H1 (cell line): ENCODE measurements at regions not wholly inside any gene's neighbourhood (a gene's known extent, or its start where the extent isn't known, plus 50 kb on each side); places are given as distances from the start of the nearest gene placed in this dataset.

ENCODE experiments used
- CTCF ChIA-PET: fragments of 300-600 bp; sonication (Branson Sonifier 250); formaldehyde crosslinking; loops from one replicate; lab custom pipeline; 2021; ENCODE audit not compliant: partially characterized antibody; lab: Charles Lee
- POLR2A ChIA-PET: fragments of 300-600 bp; sonication (Branson Sonifier 250); formaldehyde crosslinking; loops from one replicate; lab custom pipeline; 2021; ENCODE audit warnings: inconsistent platforms; ENCODE audit not compliant: partially characterized antibody; lab: Charles Lee
- DNase-seq, 2 experiments: peaks; one replicate each; pipeline versions ENCODE4 v3.0.0 to v3.0.0-alpha.2; 2010 to 2022; ENCODE audit warnings: low spot score in 2 of 2, low read depth in 1 of 2, mixed read lengths in 1 of 2
- FAIRE-seq: peaks from 2 replicates; lab custom pipeline; 2011; peaks lifted over from hg19 to GRCh38; lab: Jason Lieb, UNC
- H2AFZ ChIP-seq: 2 replicates; pipeline ENCODE4 v1.8.1; 2012; ENCODE audit warnings: low read length, inconsistent platforms
- H2AK5ac ChIP-seq: 2 replicates; pipeline ENCODE4 v1.6.1; 2013; ENCODE audit warnings: low read depth, low read length
- H2BK120ac ChIP-seq: replicated peaks from 2 replicates; pipeline ENCODE3; 2013; ENCODE audit warnings: low read depth, low read length, inconsistent platforms
- H2BK12ac ChIP-seq: 2 replicates; pipeline ENCODE4 v1.6.1; 2013; ENCODE audit warnings: low read depth, low read length
- H2BK15ac ChIP-seq: 2 replicates; pipeline ENCODE4 v1.6.1; 2013; ENCODE audit warnings: low read length
- H2BK20ac ChIP-seq: 2 replicates; pipeline ENCODE4 v1.6.1; 2013; ENCODE audit warnings: low read length
- H2BK5ac ChIP-seq: 2 replicates; pipeline ENCODE4 v1.6.1; 2013; ENCODE audit warnings: low read depth, low read length
- H3K14ac ChIP-seq: 2 replicates; pipeline ENCODE4 v1.6.1; 2013; ENCODE audit warnings: inconsistent platforms; ENCODE audit not compliant: insufficient read length
- H3K18ac ChIP-seq: 2 replicates; pipeline ENCODE4 v1.6.1; 2013; ENCODE audit warnings: low read length; ENCODE audit errors: extremely low read depth
- H3K23ac ChIP-seq: 2 replicates; pipeline ENCODE4 v1.6.1; 2013; ENCODE audit warnings: inconsistent platforms; ENCODE audit not compliant: insufficient read length
- H3K23me2 ChIP-seq: 2 replicates; pipeline ENCODE4 v1.6.1; 2013; ENCODE audit warnings: low read depth, low read length
- H3K27ac ChIP-seq: 2 replicates; pipeline ENCODE4 v1.6.1; 2011; ENCODE audit warnings: low read depth, low read length, inconsistent platforms
- H3K27me3 ChIP-seq, 4 experiments: replicated peaks in 1 of 4; 1 replicate in 1 of 4; 2 replicates in 3 of 4; pipeline versions ENCODE4 v1.6.1 to v1.8.1; 2011 to 2013; ENCODE audit warnings: low read length in 3 of 4, mild to moderate bottlenecking in 3 of 4, inconsistent platforms in 2 of 4, mixed read lengths in 2 of 4, moderate library complexity in 1 of 4; ENCODE audit not compliant: control insufficient read depth in 3 of 4, insufficient read depth in 3 of 4; ENCODE audit errors: extremely low read depth in 1 of 4
- H3K36me3 ChIP-seq, 4 experiments: 2 replicates each; pipeline versions ENCODE4 v1.6.1 to v1.8.1; 2011 to 2013; ENCODE audit warnings: mild to moderate bottlenecking in 4 of 4, low read length in 3 of 4, moderate library complexity in 2 of 4, control low read depth in 1 of 4, inconsistent platforms in 1 of 4; ENCODE audit not compliant: insufficient read depth in 4 of 4, control insufficient read depth in 2 of 4
- H3K4ac ChIP-seq: replicated peaks from 2 replicates; pipeline ENCODE3; 2013; ENCODE audit warnings: low read length, low read depth, mixed read lengths, inconsistent platforms; ENCODE audit not compliant: insufficient read length
- H3K4me1 ChIP-seq, 4 experiments: replicated peaks in 1 of 4; 1 replicate in 1 of 4; 2 replicates in 3 of 4; pipeline versions ENCODE4 v1.6.1 to v1.8.1; 2011 to 2013; ENCODE audit warnings: low read length in 3 of 4, inconsistent platforms in 2 of 4, mixed read lengths in 1 of 4; ENCODE audit not compliant: insufficient read depth in 4 of 4, control insufficient read depth in 3 of 4
- H3K4me2 ChIP-seq, 2 experiments: 2 replicates each; pipeline versions ENCODE4 v1.6.1 to v1.8.1; 2011 to 2013; ENCODE audit warnings: low read depth in 2 of 2, low read length in 2 of 2, control low read depth in 1 of 2, inconsistent platforms in 1 of 2, mild to moderate bottlenecking in 1 of 2; ENCODE audit not compliant: insufficient read depth in 1 of 2
- H3K4me3 ChIP-seq, 4 experiments: fragments of 200-600, 300-600 bp in 1 of 4; sonication (generic), shearing (Covaris generic), sonication (Bioruptor Twin) in 1 of 4; 2 replicates each; pipeline versions ENCODE4 v1.5.1 to v1.8.1; 2011 to 2016; ENCODE audit warnings: low read length in 4 of 4, low read depth in 3 of 4, control low read depth in 2 of 4, inconsistent platforms in 2 of 4, mild to moderate bottlenecking in 2 of 4, mixed read lengths in 1 of 4, moderate library complexity in 1 of 4; ENCODE audit not compliant: insufficient read depth in 2 of 4; ENCODE audit errors: extremely low read depth in 1 of 4
- H3K56ac ChIP-seq: replicated peaks from 2 replicates; pipeline ENCODE3; 2013; ENCODE audit warnings: low read depth, mild to moderate bottlenecking, mixed read lengths, low read length, inconsistent platforms; ENCODE audit not compliant: insufficient read length
- H3K79me1 ChIP-seq: 2 replicates; pipeline ENCODE4 v1.6.1; 2013; ENCODE audit warnings: low read depth, low read length, control low read depth
- H3K79me2 ChIP-seq, 2 experiments: 2 replicates each; pipeline versions ENCODE4 v1.6.1 to v1.8.1; 2012 to 2013; ENCODE audit warnings: low read length in 2 of 2, mild to moderate bottlenecking in 2 of 2, inconsistent platforms in 1 of 2; ENCODE audit not compliant: insufficient read depth in 2 of 2, control insufficient read depth in 1 of 2
- H3K9ac ChIP-seq, 4 experiments: replicated peaks in 1 of 4; 1 replicate in 1 of 4; 2 replicates in 3 of 4; pipeline versions ENCODE4 v1.6.1 to v1.8.1; 2011 to 2013; ENCODE audit warnings: low read depth in 3 of 4, low read length in 3 of 4, control low read depth in 2 of 4, mild to moderate bottlenecking in 2 of 4, moderate library complexity in 2 of 4, inconsistent platforms in 1 of 4; ENCODE audit errors: extremely low read depth in 1 of 4
- H3K9me3 ChIP-seq, 2 experiments: 2 replicates each; pipeline versions ENCODE4 v1.6.1 to v1.8.1; 2012 to 2013; ENCODE audit warnings: mild to moderate bottlenecking in 2 of 2, moderate library complexity in 2 of 2, control low read depth in 1 of 2, inconsistent platforms in 1 of 2, low read depth in 1 of 2, low read length in 1 of 2, mixed read lengths in 1 of 2; ENCODE audit not compliant: insufficient read depth in 2 of 2
- H4K20me1 ChIP-seq, 2 experiments: replicated peaks in 1 of 2; 2 replicates each; pipeline versions ENCODE3 to v1.8.1; 2011 to 2013; ENCODE audit warnings: inconsistent platforms in 2 of 2, low read length in 2 of 2, mild to moderate bottlenecking in 1 of 2; ENCODE audit not compliant: insufficient read depth in 2 of 2, control insufficient read depth in 1 of 2
- H4K5ac ChIP-seq: 2 replicates; pipeline ENCODE4 v1.6.1; 2013; ENCODE audit warnings: low read length, low read depth, mixed read lengths, inconsistent platforms; ENCODE audit not compliant: insufficient read length
- H4K8ac ChIP-seq: 2 replicates; pipeline ENCODE4 v1.8.0; 2013; ENCODE audit warnings: mild to moderate bottlenecking, moderate library complexity, low read length, inconsistent platforms; ENCODE audit not compliant: insufficient read depth; ENCODE audit errors: extremely low read depth
- H4K91ac ChIP-seq: replicated peaks from 2 replicates; pipeline ENCODE3; 2013; ENCODE audit warnings: low read length, mixed read lengths, inconsistent platforms; ENCODE audit not compliant: insufficient read length
- ASH2L ChIP-seq: fragments of 200-600, 300-600 bp; sonication (generic); IDR thresholded peaks from one replicate; pipeline ENCODE4 v1.7.1; 2017; ENCODE audit warnings: low read length
- ATF2 ChIP-seq: IDR thresholded peaks from 2 replicates; pipeline ENCODE4 v1.6.1; 2012; ENCODE audit warnings: low read length, inconsistent platforms
- CBX5 ChIP-seq: fragments of 300-800, 300-1000 bp; sonication (generic); IDR thresholded peaks from 2 replicates; pipeline ENCODE4 v1.7.1; 2016; ENCODE audit warnings: antibody characterized with exemption, low read length, low read depth
- CTBP2 ChIP-seq: IDR thresholded peaks from 2 replicates; pipeline ENCODE4 v1.7.0; 2011; ENCODE audit warnings: borderline replicate concordance, mild to moderate bottlenecking, moderate library complexity, mixed read lengths, low read length; ENCODE audit not compliant: insufficient read depth, insufficient read length
- HDAC6 ChIP-seq: IDR thresholded peaks from one replicate; pipeline ENCODE4 v1.7.1; 2012; ENCODE audit warnings: low read depth, mild to moderate bottlenecking, inconsistent platforms, low read length, moderate library complexity
- JUN ChIP-seq: IDR thresholded peaks from 2 replicates; pipeline ENCODE4 v1.6.1; 2011; ENCODE audit warnings: low read depth, mild to moderate bottlenecking, improper control_type of control experiment, low read length
- KDM5A ChIP-seq: fragments of 200-600 bp; IDR thresholded peaks from 2 replicates; pipeline ENCODE4 v1.7.1; 2012; ENCODE audit warnings: mild to moderate bottlenecking, low read length, inconsistent platforms, mixed read lengths
- MAFK ChIP-seq: IDR thresholded peaks from 2 replicates; pipeline ENCODE4 v1.6.1; 2012; ENCODE audit warnings: low read depth, mild to moderate bottlenecking, improper control_type of control experiment, low read length
- POLR2AphosphoS5 ChIP-seq: IDR thresholded peaks from 2 replicates; pipeline ENCODE4 v1.6.1; 2011; ENCODE audit warnings: low read depth, low read length
- SIX5 ChIP-seq: IDR thresholded peaks from 2 replicates; pipeline ENCODE4 v1.6.1; 2011; ENCODE audit warnings: mild to moderate bottlenecking, low read depth, low read length
- SRF ChIP-seq: IDR thresholded peaks from 2 replicates; pipeline ENCODE4 v1.6.1; 2011; ENCODE audit warnings: mild to moderate bottlenecking, low read depth, low read length, moderate library complexity
- TAF1 ChIP-seq: IDR thresholded peaks from 2 replicates; pipeline ENCODE4 v1.6.1; 2011; ENCODE audit warnings: mild to moderate bottlenecking, low read depth, low read length
- TAF7 ChIP-seq: optimal IDR thresholded peaks from 2 replicates; pipeline ENCODE3; 2011; ENCODE audit warnings: low read depth, mild to moderate bottlenecking, inconsistent platforms, low read length, moderate library complexity, borderline replicate concordance
- ZNF274 ChIP-seq: IDR thresholded peaks from 2 replicates; pipeline ENCODE4 v1.7.0; 2012; ENCODE audit warnings: low read length, borderline replicate concordance; ENCODE audit errors: extremely low read depth
- WGBS, 2 experiments: shearing (Covaris generic) in 1 of 2; methylation state at CpG; one replicate each; pipeline versions ENCODE4 v1.1.6 to v1.1.7; 2013 to 2015; ENCODE audit warnings: low lambda C conversion rate in 2 of 2, mixed read lengths in 2 of 2, inconsistent platforms in 1 of 2, low coverage in 1 of 2, missing lambda C conversion rate in 1 of 2; ENCODE audit not compliant: insufficient replicate concordance in 2 of 2, insufficient coverage in 1 of 2, insufficient read length in 1 of 2; ENCODE audit errors: extremely low coverage in 1 of 2, missing lambda C conversion rate in 1 of 2; 5-methylcytosine and 5-hydroxymethylcytosine counted together

- no peak overlapping the region for H4K8ac ChIP-seq
- H3K79me1 ChIP-seq, result no peaks in the 10 kb centered on the region
- no peaks in the 10 kb centered on the region for H3K36me3 ChIP-seq
- TF ChIP-seq ASH2L, result no peak
- no peak for TF ChIP-seq TAF7
- TF ChIP-seq ATF2, result no peak
- no peak for TF ChIP-seq CBX5
- no peak for TF ChIP-seq HDAC6
- no peak for TF ChIP-seq JUN
- no peak for TF ChIP-seq SIX5
- TF ChIP-seq CTBP2, result no peak
- no peak for TF ChIP-seq SRF
- no peak for TF ChIP-seq TAF1
- no peak for TF ChIP-seq MAFK
- no peak for TF ChIP-seq KDM5A
- no peak for TF ChIP-seq ZNF274
- no peak for TF ChIP-seq POLR2AphosphoS5
These were observed 152.6 kb upstream of the SYT1 start for GRCh38 chr12:78711954-78712353.

More at GRCh38 chr12:78711954-78712353, 152.6 kb upstream of the SYT1 start:
- no peak overlapping the region for H3K4me2 ChIP-seq
- CTCF ChIA-PET, result interaction anchor here (1.5 kb wide), 1 partner anchor 10 kb away, joined by 3 read pairs; no protein-coding TSS in a partner anchor
- no peak overlapping the region for H2BK120ac ChIP-seq
- H4K91ac ChIP-seq, result no peak overlapping the region
- H2BK5ac ChIP-seq, result no peak overlapping the region
- no peaks in the 10 kb centered on the region for H3K79me2 ChIP-seq
- H2BK20ac ChIP-seq, result no peak overlapping the region
- no peak overlapping the region for H3K9ac ChIP-seq
- H3K9me3 ChIP-seq, result no peaks in the 10 kb centered on the region
- H3K56ac ChIP-seq, result no peak overlapping the region
- H3K18ac ChIP-seq, result no peak overlapping the region
- 94% methylated on average over 4 of the region's 4 CpGs; no CpG with 5 or more reads in 1 of the 2 experiments for WGBS, 2 experiments
- no peak overlapping the region for H3K14ac ChIP-seq
- no peak overlapping the region for H2AK5ac ChIP-seq
- H4K20me1 ChIP-seq, result no peaks in the 10 kb centered on the region
- DNase-seq (no peak), FAIRE-seq (no peak)
- POLR2A ChIA-PET, result no interaction called here
- H3K4ac ChIP-seq, result no peak overlapping the region
- no peak overlapping the region for H3K4me3 ChIP-seq
- H4K5ac ChIP-seq, result no peak overlapping the region
- H2BK15ac ChIP-seq, result no peak overlapping the region
- no peak overlapping the region for H3K27ac ChIP-seq
- H3K4me1 ChIP-seq, result 0 out of 7 replicates have a peak, but pooled peaks cover 0 to 2% (median 0%) of the 10 kb centered on the region in 4 experiments
- H2BK12ac ChIP-seq, result no peak overlapping the region
- no peaks in the 10 kb centered on the region for H3K23me2 ChIP-seq
- H3K27me3 ChIP-seq, result no peaks in the 10 kb centered on the region
- H3K23ac ChIP-seq, result no peak overlapping the region
- H2AFZ ChIP-seq, result no peak overlapping the region
